ENCODE measurements at regions not wholly inside any gene's neighbourhood (a gene's known extent, or its start where the extent isn't known, plus 50 kb on each side); places are given as distances from the start of the nearest gene placed in this dataset.
A peak's percentile ranks its signal among the peaks of the same experiment; 100 is the strongest.
"Not testable (repeated sequence)": the region's sequence is repeated elsewhere in the genome, so short reads cannot be mapped to it uniquely, and the experiment has no call there.

- H3K4me3 Mint-ChIP-seq (ENCODE audit: low read depth, unreplicated experiment) = no peak overlapping the region
- TF ChIP-seq CTCF (IDR thresholded peaks at IDR 0.05; ENCODE audit: unreplicated experiment) = no peak
- H3K27me3 Mint-ChIP-seq (ENCODE audit: unreplicated experiment) = no peaks in the 10 kb centered on the region
- CTCF ChIA-PET = interaction anchor here (1.0 to 2.0 kb wide), 4 partner anchors 12 to 541 kb away, joined by 3 to 9 read pairs (median 4); partner anchors contain the start of gene SEMA3C
- H3K27ac Mint-ChIP-seq (ENCODE audit: unreplicated experiment) = no peak overlapping the region
- DNase-seq = no peak
- H3K36me3 Mint-ChIP-seq (ENCODE audit: insufficient read depth, unreplicated experiment) = no peaks in the 10 kb centered on the region
- H3K9me3 Mint-ChIP-seq (ENCODE audit: low read depth, unreplicated experiment) = no peaks in the 10 kb centered on the region
- intact Hi-C loops (cut with micrococcal nuclease; ENCODE audit: unreplicated experiment) = loop anchor here (5.0 kb wide), 1 partner anchor 761 kb away; no protein-coding TSS in a partner anchor
- no TSS peak for BruUV-seq (replicated peaks)
- H3K4me1 Mint-ChIP-seq (ENCODE audit: low read depth, unreplicated experiment) = no peaks in the 10 kb centered on the region
Measured at GRCh38 chr7:81457852-81458522, 311.9 kb downstream of the HGF start.

DNA sequence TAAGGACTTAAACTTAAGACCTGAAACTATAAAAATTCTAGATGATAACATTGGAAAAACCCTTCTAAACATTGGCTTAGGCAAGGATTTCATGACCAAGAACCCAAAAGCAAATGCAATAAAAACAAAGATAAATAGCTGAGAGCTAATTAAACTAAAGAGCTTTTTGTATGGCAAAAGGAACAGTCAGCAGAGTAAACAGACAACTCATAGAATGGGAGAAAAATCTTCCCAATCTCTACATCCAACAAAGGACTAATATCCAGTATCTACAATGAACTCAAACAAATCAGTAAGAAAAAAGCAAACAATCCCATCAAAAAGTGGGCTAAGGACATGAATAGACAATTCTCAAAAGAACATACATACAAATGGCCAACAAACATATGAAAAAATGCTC, 316.1 kb downstream of the HGF start:
- H3K27ac Mint-ChIP-seq (ENCODE audit: unreplicated experiment); BruUV-seq (replicated peaks); H3K4me1 Mint-ChIP-seq (ENCODE audit: low read depth, unreplicated experiment); intact Hi-C loops (cut with micrococcal nuclease; ENCODE audit: unreplicated experiment); H3K27me3 Mint-ChIP-seq (ENCODE audit: unreplicated experiment); H3K9me3 Mint-ChIP-seq (ENCODE audit: low read depth, unreplicated experiment); CTCF ChIA-PET; H3K4me3 Mint-ChIP-seq (ENCODE audit: low read depth, unreplicated experiment); H3K36me3 Mint-ChIP-seq (ENCODE audit: insufficient read depth, unreplicated experiment); DNase-seq: not testable (repeated sequence)

DNA sequence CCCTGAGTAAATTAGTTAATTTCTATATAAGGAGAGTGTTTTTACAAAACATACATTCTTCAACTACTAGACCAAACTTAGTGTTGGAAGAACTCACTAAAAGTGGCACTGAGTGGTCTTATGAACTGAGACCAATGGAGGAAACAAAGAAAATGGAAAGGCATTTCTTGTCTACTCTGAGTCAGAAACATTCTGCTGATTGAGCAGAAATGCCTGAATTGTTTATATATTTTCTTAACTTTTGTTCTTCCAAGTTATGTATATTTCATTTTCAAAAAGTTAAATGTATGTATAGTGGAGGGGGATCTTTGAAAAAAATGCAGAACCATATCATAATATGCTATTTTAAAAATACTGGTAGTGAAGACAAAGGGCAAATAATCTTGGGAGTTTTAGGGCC, 320.7 kb downstream of the HGF start:
- TF ChIP-seq CTCF (IDR thresholded peaks at IDR 0.05; ENCODE audit: unreplicated experiment) = no peak
- Mint-ChIP-seq H3K36me3 (ENCODE audit: insufficient read depth, unreplicated experiment) (no peaks in the 10 kb centered on the region), H3K27me3 (ENCODE audit: unreplicated experiment) (no peaks in the 10 kb centered on the region), H3K9me3 (ENCODE audit: low read depth, unreplicated experiment) (no peaks in the 10 kb centered on the region), H3K4me3 (ENCODE audit: low read depth, unreplicated experiment) (no peak overlapping the region), H3K27ac (ENCODE audit: unreplicated experiment) (no peak overlapping the region), H3K4me1 (ENCODE audit: low read depth, unreplicated experiment) (no peaks in the 10 kb centered on the region)
- intact Hi-C loops (cut with micrococcal nuclease; ENCODE audit: unreplicated experiment) = loop anchor here (10.0 kb wide), 1 partner anchor 294 kb away; no protein-coding TSS in a partner anchor
- CTCF ChIA-PET = no interaction called here
- BruUV-seq (replicated peaks) = no TSS peak
- DNase-seq = no peak

DNA sequence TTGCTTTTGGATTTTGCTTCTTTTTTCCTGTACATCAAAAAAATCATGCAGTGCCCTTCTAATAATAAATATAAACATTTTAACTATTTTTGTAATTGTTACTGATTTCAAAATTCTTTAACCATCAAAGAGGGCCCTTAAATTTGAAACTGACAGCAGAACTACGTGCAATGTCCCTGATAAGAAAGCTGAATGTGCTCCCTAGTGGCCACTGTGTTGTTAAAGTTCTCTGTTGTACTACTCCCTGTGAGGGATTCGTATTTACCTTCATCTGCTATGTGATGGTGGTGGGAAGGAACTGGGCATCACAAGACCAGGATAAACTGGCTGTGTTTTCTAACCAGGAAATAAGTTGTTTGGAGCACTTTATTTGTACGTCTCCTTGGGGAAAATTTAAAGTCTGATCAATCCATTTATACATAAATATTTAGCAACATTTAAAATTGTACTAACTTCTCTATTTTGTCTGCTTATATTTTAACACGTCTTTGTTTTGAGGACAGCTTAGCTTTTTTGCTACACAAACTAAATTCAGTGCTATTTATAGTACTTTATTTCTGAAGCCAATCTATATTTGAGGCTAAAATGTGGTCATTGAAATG, 322.4 kb downstream of the HGF start:
- Mint-ChIP-seq H3K27me3 (ENCODE audit: unreplicated experiment) (no peaks in the 10 kb centered on the region), H3K27ac (ENCODE audit: unreplicated experiment) (no peak overlapping the region), H3K4me1 (ENCODE audit: low read depth, unreplicated experiment) (no peaks in the 10 kb centered on the region), H3K9me3 (ENCODE audit: low read depth, unreplicated experiment) (no peaks in the 10 kb centered on the region), H3K36me3 (ENCODE audit: insufficient read depth, unreplicated experiment) (no peaks in the 10 kb centered on the region), H3K4me3 (ENCODE audit: low read depth, unreplicated experiment) (no peak overlapping the region)
- intact Hi-C loops (cut with micrococcal nuclease; ENCODE audit: unreplicated experiment) = loop anchor here (1.0 to 10.0 kb wide), 2 partner anchors 293 to 527 kb away; no protein-coding TSS in a partner anchor
- TF ChIP-seq CTCF (IDR thresholded peaks at IDR 0.05; ENCODE audit: unreplicated experiment) = no peak
- CTCF ChIA-PET = no interaction called here
- BruUV-seq (replicated peaks) = no TSS peak
- peak; percentile 21 for DNase-seq

- Mint-ChIP-seq H3K4me1 (ENCODE audit: low read depth, unreplicated experiment) (no peaks in the 10 kb centered on the region), H3K27ac (ENCODE audit: unreplicated experiment) (no peak overlapping the region), H3K4me3 (ENCODE audit: low read depth, unreplicated experiment) (no peak overlapping the region), H3K36me3 (ENCODE audit: insufficient read depth, unreplicated experiment) (no peaks in the 10 kb centered on the region), H3K27me3 (ENCODE audit: unreplicated experiment) (no peaks in the 10 kb centered on the region), H3K9me3 (ENCODE audit: low read depth, unreplicated experiment) (no peaks in the 10 kb centered on the region)
- CTCF ChIA-PET = no interaction called here
- BruUV-seq (replicated peaks) = no TSS peak
- no peak for TF ChIP-seq CTCF (IDR thresholded peaks at IDR 0.05; ENCODE audit: unreplicated experiment)
- intact Hi-C loops (cut with micrococcal nuclease; ENCODE audit: unreplicated experiment) = loop anchor here (10.0 kb wide), 1 partner anchor 291 kb away; no protein-coding TSS in a partner anchor
- DNase-seq = no peak
Measured at GRCh38 chr7:81446212-81446611, 323.6 kb downstream of the HGF start.

Data from Calu3 (cell line).